ENCODE measurements at regions not wholly inside any gene's neighbourhood (a gene's known extent, or its start where the extent isn't known, plus 50 kb on each side); places are given as distances from the start of the nearest gene placed in this dataset.

GRCh38 chr7:155897758-155898386, 85.6 kb upstream of the SHH start:
- Histone ChIP-seq H2BK15ac (ENCODE audit: low read depth, low read length) (no peak overlapping the region), H3K18ac (ENCODE audit: low read depth, low read length) (no peak overlapping the region), H4K20me1 (ENCODE audit: insufficient read depth, low read length) (no peaks in the 10 kb centered on the region), H2AK9ac (replicated peaks; ENCODE audit: low read depth, low read length, poor library complexity) (no peak overlapping the region), H3K56ac (ENCODE audit: extremely low read depth, insufficient read depth, low read length) (no peak overlapping the region), H2BK5ac (ENCODE audit: low read depth, low read length, poor library complexity, severe bottlenecking) (no peak overlapping the region), H3K4me2 (ENCODE audit: low read depth, low read length) (no peak overlapping the region), H3K14ac (replicated peaks; ENCODE audit: low read depth, low read length) (no peak overlapping the region), H3K27me3 (ENCODE audit: control insufficient read depth, insufficient read depth, low read length) (no peaks in the 10 kb centered on the region), H2AK5ac (ENCODE audit: low read depth, low read length) (no peak overlapping the region), H2BK20ac (ENCODE audit: low read depth, low read length) (no peak overlapping the region), H3K9ac (ENCODE audit: low read depth, low read length) (no peak overlapping the region), H3K23ac (ENCODE audit: low read depth, low read length) (no peak overlapping the region), H3K4me3 (ENCODE audit: insufficient read depth, low read depth, low read length) (no peak overlapping the region), H2AFZ (replicated peaks; ENCODE audit: low read length, poor library complexity) (no peak overlapping the region), H2BK120ac (ENCODE audit: low read depth, low read length) (no peak overlapping the region), H3K36me3 (ENCODE audit: control insufficient read depth, insufficient read depth, low read length) (no peaks in the 10 kb centered on the region), H4K8ac (ENCODE audit: low read depth in 2 of 2, low read length in 2 of 2) (no peak overlapping the region), H3K4me1 (ENCODE audit: control insufficient read depth, insufficient read depth, low read length) (no peaks in the 10 kb centered on the region), H3K9me1 (ENCODE audit: insufficient read depth, low read length) (no peaks in the 10 kb centered on the region), H3K79me1 (ENCODE audit: low read depth in 1 of 2, low read length in 2 of 2) (no peaks in the 10 kb centered on the region), H3K4ac (ENCODE audit: low read depth, low read length) (no peak overlapping the region), H3K9me3 (ENCODE audit: control insufficient read depth, insufficient read depth, low read length) (peaks cover 26% of the 10 kb centered on the region), H3K27ac (ENCODE audit: insufficient read depth, low read length) (no peak overlapping the region), H4K5ac (ENCODE audit: low read depth, low read length) (no peak overlapping the region), H4K91ac (ENCODE audit: insufficient read depth, low read depth, low read length) (no peak overlapping the region)
- DNase-seq = no peak
- WGBS, 2 experiments (ENCODE audit: extremely low coverage in 2 of 2, insufficient read length in 1 of 2) = 32% methylated on average over 2 of the region's 16 CpGs; no CpG with 5 or more reads in 1 of the 2 experiments
- dilution Hi-C loops (cut with HindIII; ENCODE audit: low sequenced_read_pairs, unreplicated experiment) (no loop called here), intact Hi-C loops (cut with micrococcal nuclease) (no loop called here), in situ Hi-C loops (cut with MboI; ENCODE audit: low sequenced_read_pairs) (no loop called here)
- TF ChIP-seq, protein P1, sequence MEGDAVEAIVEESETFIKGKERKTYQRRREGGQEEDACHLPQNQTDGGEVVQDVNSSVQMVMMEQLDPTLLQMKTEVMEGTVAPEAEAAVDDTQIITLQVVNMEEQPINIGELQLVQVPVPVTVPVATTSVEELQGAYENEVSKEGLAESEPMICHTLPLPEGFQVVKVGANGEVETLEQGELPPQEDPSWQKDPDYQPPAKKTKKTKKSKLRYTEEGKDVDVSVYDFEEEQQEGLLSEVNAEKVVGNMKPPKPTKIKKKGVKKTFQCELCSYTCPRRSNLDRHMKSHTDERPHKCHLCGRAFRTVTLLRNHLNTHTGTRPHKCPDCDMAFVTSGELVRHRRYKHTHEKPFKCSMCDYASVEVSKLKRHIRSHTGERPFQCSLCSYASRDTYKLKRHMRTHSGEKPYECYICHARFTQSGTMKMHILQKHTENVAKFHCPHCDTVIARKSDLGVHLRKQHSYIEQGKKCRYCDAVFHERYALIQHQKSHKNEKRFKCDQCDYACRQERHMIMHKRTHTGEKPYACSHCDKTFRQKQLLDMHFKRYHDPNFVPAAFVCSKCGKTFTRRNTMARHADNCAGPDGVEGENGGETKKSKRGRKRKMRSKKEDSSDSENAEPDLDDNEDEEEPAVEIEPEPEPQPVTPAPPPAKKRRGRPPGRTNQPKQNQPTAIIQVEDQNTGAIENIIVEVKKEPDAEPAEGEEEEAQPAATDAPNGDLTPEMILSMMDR (conservative IDR thresholded peaks at IDR 0.05; ENCODE audit: low read depth, low read length) = no peak
- TF ChIP-seq, protein P2, sequence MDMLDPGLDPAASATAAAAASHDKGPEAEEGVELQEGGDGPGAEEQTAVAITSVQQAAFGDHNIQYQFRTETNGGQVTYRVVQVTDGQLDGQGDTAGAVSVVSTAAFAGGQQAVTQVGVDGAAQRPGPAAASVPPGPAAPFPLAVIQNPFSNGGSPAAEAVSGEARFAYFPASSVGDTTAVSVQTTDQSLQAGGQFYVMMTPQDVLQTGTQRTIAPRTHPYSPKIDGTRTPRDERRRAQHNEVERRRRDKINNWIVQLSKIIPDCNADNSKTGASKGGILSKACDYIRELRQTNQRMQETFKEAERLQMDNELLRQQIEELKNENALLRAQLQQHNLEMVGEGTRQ (IDR thresholded peaks at IDR 0.05; ENCODE audit: low read depth, low read length) = no peak
- TF ChIP-seq ELK1 (IDR thresholded peaks at IDR 0.05; ENCODE audit: borderline replicate concordance, low read depth, low read length) (no peak), NFE2L2 (IDR thresholded peaks at IDR 0.05; ENCODE audit: low read depth, low read length) (no peak), MAZ (IDR thresholded peaks at IDR 0.05; ENCODE audit: borderline replicate concordance, low read depth, low read length) (no peak), RCOR1 (IDR thresholded peaks at IDR 0.05; ENCODE audit: insufficient replicate concordance, low read length) (no peak), POLR2A (IDR thresholded peaks at IDR 0.05; ENCODE audit: low read depth, low read length) (no peak), RAD21 (IDR thresholded peaks at IDR 0.05; ENCODE audit: low read length) (no peak), SMC3 (IDR thresholded peaks at IDR 0.05; ENCODE audit: low read depth, low read length) (no peak), FOS (IDR thresholded peaks at IDR 0.05; ENCODE audit: low read depth, low read length) (no peak), RFX5 (IDR thresholded peaks at IDR 0.05; ENCODE audit: low read depth, low read length) (no peak), MAFK (IDR thresholded peaks at IDR 0.05; ENCODE audit: low read depth, low read length) (no peak), CHD1 (IDR thresholded peaks at IDR 0.05; ENCODE audit: low read depth, low read length) (no peak), BHLHE40 (IDR thresholded peaks at IDR 0.05; ENCODE audit: low read depth, low read length) (no peak), CEBPB (IDR thresholded peaks at IDR 0.05; ENCODE audit: low read depth, low read length) (no peak)
- no TSS peak for BruUV-seq (replicated peaks)
- ATAC-seq (ENCODE audit: low read depth) = no peak
- ChIA-PET POLR2A (ENCODE audit: unreplicated experiment) (interaction anchor here (0.6 kb wide), 1 partner anchor 12 kb away, joined by 9 read pairs; no protein-coding TSS in a partner anchor), CTCF (no interaction called here)
